Fibroblast of lung (primary cell): ENCODE measurements at regions not wholly inside any gene's neighbourhood (a gene's known extent, or its start where the extent isn't known, plus 50 kb on each side); places are given as distances from the start of the nearest gene placed in this dataset.

ENCODE experiments used
- DNase-seq, 2 donors: peaks; one replicate each; pipeline versions ENCODE4 v3.0.0 to v3.0.0-alpha.2; 2010; ENCODE audit warnings: low read depth in 2 of 2
- H2AFZ ChIP-seq: 2 replicates; pipeline ENCODE4 v1.5.1; 2012; ENCODE audit warnings: low read length, control low read depth, inconsistent platforms
- H3K27ac ChIP-seq: 2 replicates; pipeline ENCODE4 v1.5.1; 2011; ENCODE audit warnings: low read length, control low read depth; ENCODE audit not compliant: insufficient read depth
- H3K27me3 ChIP-seq: 2 replicates; pipeline ENCODE4 v1.5.1; 2011; ENCODE audit warnings: mild to moderate bottlenecking, low read length; ENCODE audit not compliant: control insufficient read depth, insufficient read depth
- H3K36me3 ChIP-seq: 2 replicates; pipeline ENCODE4 v1.5.1; 2011; ENCODE audit warnings: low read length; ENCODE audit not compliant: control insufficient read depth, insufficient read depth
- H3K4me1 ChIP-seq: 2 replicates; pipeline ENCODE4 v1.5.1; 2011; ENCODE audit warnings: low read length; ENCODE audit not compliant: control insufficient read depth, insufficient read depth; ENCODE audit errors: extremely low read depth
- H3K4me2 ChIP-seq: 2 replicates; pipeline ENCODE4 v1.5.1; 2011; ENCODE audit warnings: low read length, control low read depth; ENCODE audit not compliant: insufficient read depth; ENCODE audit errors: extremely low read depth
- H3K4me3 ChIP-seq, 4 experiments: fragments of 200-600 bp in 1 of 4; sonication (generic) in 1 of 4; replicated peaks in 1 of 4; 2 replicates each; pipeline ENCODE4 v1.5.1; 2011 to 2016; ENCODE audit warnings: low read length in 4 of 4, low read depth in 3 of 4, mild to moderate bottlenecking in 3 of 4, control low read depth in 2 of 4, inconsistent platforms in 1 of 4, mixed read lengths in 1 of 4; ENCODE audit not compliant: insufficient read depth in 1 of 4; ENCODE audit errors: control extremely low read depth in 1 of 4
- H3K79me2 ChIP-seq: 2 replicates; pipeline ENCODE4 v1.5.1; 2012; ENCODE audit warnings: mild to moderate bottlenecking, low read length, inconsistent platforms; ENCODE audit not compliant: control insufficient read depth, insufficient read depth
- H3K9ac ChIP-seq: 2 replicates; pipeline ENCODE4 v1.5.1; 2011; ENCODE audit warnings: mild to moderate bottlenecking, low read length, control low read depth; ENCODE audit not compliant: insufficient read depth
- H3K9me3 ChIP-seq: 2 replicates; pipeline ENCODE4 v1.5.1; 2012; ENCODE audit warnings: low read depth, low read length; ENCODE audit not compliant: control insufficient read depth, insufficient read depth
- H4K20me1 ChIP-seq: 2 replicates; pipeline ENCODE4 v1.5.1; 2011; ENCODE audit warnings: low read length; ENCODE audit not compliant: control insufficient read depth, insufficient read depth; ENCODE audit errors: extremely low read depth
- CTCF ChIP-seq, 2 donors: IDR thresholded peaks in 1 of 2; conservative IDR thresholded peaks in 1 of 2; 1 replicate in 1 of 2; 2 replicates in 1 of 2; pipeline ENCODE4 v1.5.1; 2011 to 2012; ENCODE audit warnings: low read length in 2 of 2, control low read depth in 1 of 2, inconsistent platforms in 1 of 2, low read depth in 1 of 2, mild to moderate bottlenecking in 1 of 2
- EZH2 ChIP-seq: IDR thresholded peaks from 2 replicates; pipeline ENCODE4 v1.5.1; 2012; ENCODE audit warnings: low read length, control low read depth, mild to moderate bottlenecking; ENCODE audit errors: missing control alignments

- no peaks in the 10 kb centered on the region for H3K36me3 ChIP-seq
- H3K9ac ChIP-seq: no peak overlapping the region
- no peaks in the 10 kb centered on the region for H4K20me1 ChIP-seq
- no peaks in the 10 kb centered on the region for H3K9me3 ChIP-seq
- TF ChIP-seq EZH2: no peak
- no peak for TF ChIP-seq CTCF (conservative IDR thresholded peaks at IDR 0.05 in 1 of 2, IDR thresholded peaks at IDR 0.05 in 1 of 2; ENCODE audit: low read depth in 1 of 2, low read length in 2 of 2)
- H3K27ac ChIP-seq: no peak overlapping the region
- H3K79me2 ChIP-seq: no peaks in the 10 kb centered on the region
- DNase-seq: no peak
- no peak overlapping the region for H3K4me2 ChIP-seq
- H3K4me3 ChIP-seq: no peak overlapping the region
- no peaks in the 10 kb centered on the region for H3K27me3 ChIP-seq
- H3K4me1 ChIP-seq: no peaks in the 10 kb centered on the region
- no peak overlapping the region for H2AFZ ChIP-seq
Observed at GRCh38 chr1:229834230-229834629, 208.2 kb downstream of the URB2 start.

- H3K9ac ChIP-seq: no peak overlapping the region
- H3K36me3 ChIP-seq: no peaks in the 10 kb centered on the region
- no peaks in the 10 kb centered on the region for H3K4me1 ChIP-seq
- H3K27me3 ChIP-seq: no peaks in the 10 kb centered on the region
- DNase-seq: no peak
- H3K9me3 ChIP-seq: no peaks in the 10 kb centered on the region
- no peaks in the 10 kb centered on the region for H4K20me1 ChIP-seq
- no peaks in the 10 kb centered on the region for H3K79me2 ChIP-seq
- no peak overlapping the region for H3K4me2 ChIP-seq
- no peak overlapping the region for H2AFZ ChIP-seq
- no peak for TF ChIP-seq CTCF (conservative IDR thresholded peaks at IDR 0.05 in 1 of 2, IDR thresholded peaks at IDR 0.05 in 1 of 2; ENCODE audit: low read depth in 1 of 2, low read length in 2 of 2)
- no peak overlapping the region for H3K4me3 ChIP-seq
- no peak overlapping the region for H3K27ac ChIP-seq
Observed at GRCh38 chr1:229835226-229835625, 209.2 kb downstream of the URB2 start.

- no peak for DNase-seq
- Histone ChIP-seq H3K4me3 (no peak overlapping the region), H3K27me3 (no peaks in the 10 kb centered on the region), H4K20me1 (no peaks in the 10 kb centered on the region), H3K9ac (no peak overlapping the region), H3K36me3 (no peaks in the 10 kb centered on the region), H3K4me2 (no peak overlapping the region), H3K27ac (no peak overlapping the region), H3K9me3 (no peaks in the 10 kb centered on the region), H2AFZ (no peak overlapping the region), H3K79me2 (no peaks in the 10 kb centered on the region), H3K4me1 (no peaks in the 10 kb centered on the region)
- TF ChIP-seq CTCF (conservative IDR thresholded peaks at IDR 0.05 in 1 of 2, IDR thresholded peaks at IDR 0.05 in 1 of 2; ENCODE audit: low read depth in 1 of 2, low read length in 2 of 2): no peak
- TF ChIP-seq EZH2: no peak
Observed at GRCh38 chr1:229836324-229836723, 210.3 kb downstream of the URB2 start.
